Mucosa of descending colon (tissue), 3 donors: ENCODE measurements at regions not wholly inside any gene's neighbourhood (a gene's known extent, or its start where the extent isn't known, plus 50 kb on each side); places are given as distances from the start of the nearest gene placed in this dataset.

Experiments used
- ATAC-seq: fragments of 200-7000 bp; cut with Tn5 transposase; one replicate; pipeline ENCODE4 v1.9.1; 2020; ENCODE audit warnings: mild to moderate bottlenecking, moderate library complexity
- DNase-seq, 3 donors: peaks; one replicate each; pipeline ENCODE4 v3.0.0-alpha.2; 2020
- H3K36me3 ChIP-seq: fragments of 200-600 bp; one replicate; pipeline ENCODE4 v1.8.0; 2021; ENCODE audit warnings: low read depth, mild to moderate bottlenecking
- H3K4me1 ChIP-seq: fragments of 200-600 bp; one replicate; pipeline ENCODE4 v1.8.0; 2021; ENCODE audit warnings: low read depth, mild to moderate bottlenecking
- H3K4me3 ChIP-seq: fragments of 200-600 bp; one replicate; pipeline ENCODE4 v1.8.0; 2021; ENCODE audit warnings: mild to moderate bottlenecking
- H3K9me3 ChIP-seq: fragments of 200-600 bp; one replicate; pipeline ENCODE4 v1.8.0; 2021; ENCODE audit warnings: mild to moderate bottlenecking
- CTCF ChIP-seq: fragments of 200-600 bp; IDR thresholded peaks from one replicate; pipeline ENCODE4 v1.8.0; 2022; ENCODE audit warnings: antibody characterized with exemption, mild to moderate bottlenecking
- intact Hi-C, 2 donors: fragments of 100-400 bp; cut with DNase I in 1 of 2; cut with micrococcal nuclease in 1 of 2; formaldehyde crosslinking; loops; one replicate each; pipeline versions ENCODE4 v1.11.0 to v1.11.1; 2022; cut with DNase I, micrococcal nuclease
- donor health status: DM: no; HTN: no; CAD: no; lungs with moderate emphysema.
- donor health status: DM: no; HTN: no; CAD: no.
- donor health status: DM: no; HTN: yes; CAD: no.

DNA sequence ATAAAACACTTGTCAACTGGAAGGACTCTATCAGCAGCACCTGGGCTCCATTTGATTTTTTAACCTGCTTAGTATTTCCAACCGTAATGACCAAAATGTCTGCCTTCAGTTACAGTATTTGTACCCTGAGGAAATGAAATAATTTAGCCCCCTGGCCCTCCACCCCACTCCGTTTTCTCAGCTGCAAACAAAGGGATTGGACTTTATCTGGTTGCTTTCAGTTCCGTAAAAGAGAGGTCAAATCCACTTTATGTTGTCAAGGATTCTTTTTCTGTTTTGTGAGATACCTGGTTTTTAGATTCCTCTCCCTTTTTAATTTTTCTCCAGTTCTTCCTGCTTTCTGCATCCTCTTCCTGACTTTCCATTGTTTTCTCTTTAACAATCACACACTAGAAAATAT, 64.4 kb upstream of the BMP2 start:
- ATAC-seq: no peak
- H3K36me3 ChIP-seq: no peaks in the 10 kb centered on the region
- TF ChIP-seq CTCF: no peak

DNA sequence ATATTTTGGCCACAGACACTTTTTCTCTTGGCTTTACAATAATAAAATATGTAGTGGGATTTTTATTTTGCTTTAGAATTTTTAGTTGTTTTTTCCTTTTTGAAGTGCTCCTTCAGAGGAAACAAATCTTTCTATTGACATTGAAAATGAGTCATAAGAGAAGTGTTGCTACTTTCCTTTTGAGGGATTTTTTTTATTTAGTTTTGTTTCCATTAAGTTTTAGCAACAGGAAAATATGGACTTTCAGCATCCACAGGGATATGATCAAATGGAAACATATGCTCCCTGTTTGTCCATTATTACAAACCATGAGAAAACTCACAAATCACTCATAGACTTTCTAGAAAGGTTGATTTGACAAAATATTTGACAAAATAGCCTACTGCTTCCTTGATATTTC, 65.3 kb upstream of the BMP2 start:
- no peak for TF ChIP-seq CTCF
- peaks cover 30% of the 10 kb centered on the region for H3K4me1 ChIP-seq
- intact Hi-C loops: no loop called here
- ATAC-seq (no peak), DNase-seq (no peak)
- H3K36me3 ChIP-seq: no peaks in the 10 kb centered on the region
- H3K4me3 ChIP-seq: no peak overlapping the region
- no peaks in the 10 kb centered on the region for H3K9me3 ChIP-seq

More for the DNA sequence above, 64.4 kb upstream of the BMP2 start:
- intact Hi-C loops: no loop called here
- DNase-seq: no peak
- Histone ChIP-seq H3K4me1 (peaks cover 37% of the 10 kb centered on the region), H3K4me3 (no peak overlapping the region), H3K9me3 (no peaks in the 10 kb centered on the region)

GRCh38 chr20:6700563-6701329, 66.7 kb upstream of the BMP2 start:
- H3K4me1 ChIP-seq: peaks cover 30% of the 10 kb centered on the region
- TF ChIP-seq CTCF: no peak
- H3K4me3 ChIP-seq: no peak overlapping the region
- intact Hi-C loops: no loop called here
- no peaks in the 10 kb centered on the region for H3K36me3 ChIP-seq
- H3K9me3 ChIP-seq: no peaks in the 10 kb centered on the region
- peak; percentile 40 to 49 (median 42) for DNase-seq
- no peak for ATAC-seq

DNA sequence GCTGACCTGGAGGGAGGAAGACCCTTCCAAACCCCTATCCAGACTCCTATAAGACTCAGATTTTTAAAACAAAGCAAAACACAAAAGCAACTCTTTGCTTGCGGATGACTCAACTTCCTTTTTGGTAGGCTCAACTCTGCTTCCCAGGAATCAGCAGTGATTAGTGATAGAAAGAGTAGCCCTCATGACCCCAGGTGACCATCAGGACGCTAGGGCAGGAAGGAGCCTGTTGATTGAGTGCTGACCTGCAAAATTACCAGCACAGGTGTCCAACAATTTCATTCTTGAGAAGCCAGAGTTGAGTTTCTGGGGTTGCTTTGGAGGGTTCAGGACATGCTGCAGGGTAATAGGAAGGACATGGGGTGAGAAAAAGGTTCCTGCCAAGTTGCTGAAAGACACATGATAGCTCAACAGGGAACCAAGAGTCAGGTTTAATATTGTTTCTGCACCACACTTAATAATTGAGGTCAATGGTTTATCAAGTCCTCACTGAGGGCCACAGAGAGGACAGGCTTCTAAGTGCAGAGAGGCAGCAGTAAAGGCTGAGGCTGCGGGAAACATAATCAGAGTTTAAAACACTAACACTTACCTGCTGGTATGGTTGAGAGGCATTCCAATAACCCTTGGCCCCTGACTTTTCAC, 67.4 kb upstream of the BMP2 start:
- no peaks in the 10 kb centered on the region for H3K36me3 ChIP-seq
- H3K4me3 ChIP-seq: no peak overlapping the region
- no peak for TF ChIP-seq CTCF
- ATAC-seq (no peak), DNase-seq (no peak)
- intact Hi-C loops: no loop called here
- H3K9me3 ChIP-seq: no peaks in the 10 kb centered on the region
- H3K4me1 ChIP-seq: peaks cover 28% of the 10 kb centered on the region

- intact Hi-C loops: no loop called here
- no peaks in the 10 kb centered on the region for H3K9me3 ChIP-seq
- TF ChIP-seq CTCF: no peak
- peaks cover 22% of the 10 kb centered on the region for H3K4me1 ChIP-seq
- no peak for DNase-seq
- ATAC-seq: no peak
- no peaks in the 10 kb centered on the region for H3K36me3 ChIP-seq
- no peak overlapping the region for H3K4me3 ChIP-seq
These were observed 68.8 kb upstream of the BMP2 start for GRCh38 chr20:6698723-6699122.
